Mesenchymal stem cell (in vitro differentiated cells and primary cell): ENCODE measurements at regions not wholly inside any gene's neighbourhood (a gene's known extent, or its start where the extent isn't known, plus 50 kb on each side); places are given as distances from the start of the nearest gene placed in this dataset.
"Not testable (repeated sequence)": the region's sequence is repeated elsewhere in the genome, so short reads cannot be mapped to it uniquely, and the experiment has no call there.

Source experiments
- DNase-seq: peaks from one replicate; pipeline ENCODE4 v3.0.0-alpha.2; 2013
- H2AFZ ChIP-seq: one replicate; pipeline ENCODE4 v1.6.1; 2013; ENCODE audit warnings: low read depth, mild to moderate bottlenecking, control low read depth, inconsistent platforms, low read length, moderate library complexity
- H2AK5ac ChIP-seq: 2 replicates; pipeline ENCODE4 v1.6.1; 2013; ENCODE audit warnings: low read length, moderate library complexity, mild to moderate bottlenecking, inconsistent platforms; ENCODE audit not compliant: severe bottlenecking
- H2BK120ac ChIP-seq: one replicate; pipeline ENCODE4 v1.6.1; 2013; ENCODE audit warnings: low read depth, mild to moderate bottlenecking, inconsistent platforms, low read length, moderate library complexity
- H2BK12ac ChIP-seq, 2 experiments: one replicate each; pipeline ENCODE4 v1.6.1; 2013; ENCODE audit warnings: inconsistent platforms in 2 of 2, low read length in 2 of 2, mild to moderate bottlenecking in 2 of 2, moderate library complexity in 2 of 2, control low read depth in 1 of 2
- H2BK15ac ChIP-seq: one replicate; pipeline ENCODE4 v1.6.1; 2013; ENCODE audit warnings: mild to moderate bottlenecking, low read depth, inconsistent platforms; ENCODE audit not compliant: poor library complexity, severe bottlenecking
- H2BK5ac ChIP-seq: 2 replicates; pipeline ENCODE4 v1.6.1; 2013; ENCODE audit warnings: low read depth, mild to moderate bottlenecking, low read length, control low read depth, inconsistent platforms; ENCODE audit not compliant: poor library complexity, severe bottlenecking
- H3K14ac ChIP-seq, 2 experiments: one replicate each; pipeline ENCODE4 v1.6.1; 2013; ENCODE audit warnings: inconsistent platforms in 2 of 2, low read length in 2 of 2, control low read depth in 1 of 2, mild to moderate bottlenecking in 1 of 2, moderate library complexity in 1 of 2
- H3K18ac ChIP-seq, 2 experiments: one replicate each; pipeline ENCODE4 v1.6.1; 2013; ENCODE audit warnings: inconsistent platforms in 2 of 2, low read length in 2 of 2, control low read depth in 1 of 2, low read depth in 1 of 2, mild to moderate bottlenecking in 1 of 2
- H3K23ac ChIP-seq, 2 experiments: one replicate each; pipeline ENCODE4 v1.6.1; 2013; ENCODE audit warnings: inconsistent platforms in 2 of 2, low read length in 2 of 2, mild to moderate bottlenecking in 2 of 2, moderate library complexity in 2 of 2, control low read depth in 1 of 2
- H3K27ac ChIP-seq: 2 replicates; pipeline ENCODE4 v1.5.1; 2013; ENCODE audit warnings: mild to moderate bottlenecking, moderate library complexity, low read length, control low read depth, inconsistent platforms; ENCODE audit not compliant: poor library complexity, severe bottlenecking
- H3K27me3 ChIP-seq, 2 experiments: 2 replicates each; pipeline versions ENCODE4 v1.6.1 to v1.7.0; 2013; ENCODE audit warnings: low read length in 2 of 2, mild to moderate bottlenecking in 2 of 2, moderate library complexity in 2 of 2, control low read depth in 1 of 2, inconsistent platforms in 1 of 2; ENCODE audit not compliant: control insufficient read depth in 1 of 2, insufficient read depth in 1 of 2
- H3K36me3 ChIP-seq, 2 experiments: 2 replicates each; pipeline versions ENCODE4 v1.6.1 to v1.7.0; 2013; ENCODE audit warnings: low read length in 2 of 2, control low read depth in 1 of 2, inconsistent platforms in 1 of 2, low read depth in 1 of 2, mild to moderate bottlenecking in 1 of 2; ENCODE audit not compliant: insufficient read depth in 2 of 2, control insufficient read depth in 1 of 2
- H3K4ac ChIP-seq, 2 experiments: one replicate each; pipeline ENCODE4 v1.6.1; 2013; ENCODE audit warnings: inconsistent platforms in 2 of 2, low read length in 2 of 2, mild to moderate bottlenecking in 2 of 2, moderate library complexity in 2 of 2, control low read depth in 1 of 2, low read depth in 1 of 2
- H3K4me1 ChIP-seq: 2 replicates; pipeline ENCODE4 v1.6.1; 2013; ENCODE audit warnings: low read depth, low read length, control low read depth; ENCODE audit not compliant: control insufficient read depth, insufficient read depth
- H3K4me2 ChIP-seq: 2 replicates; pipeline ENCODE4 v1.6.1; 2013; ENCODE audit warnings: low read length, mild to moderate bottlenecking, inconsistent platforms; ENCODE audit not compliant: poor library complexity, severe bottlenecking
- H3K4me3 ChIP-seq, 2 experiments: 2 replicates each; pipeline versions ENCODE4 v1.5.1 to v1.7.0; 2013; ENCODE audit warnings: low read length in 2 of 2, mild to moderate bottlenecking in 2 of 2, control low read depth in 1 of 2, low read depth in 1 of 2; ENCODE audit not compliant: insufficient read depth in 1 of 2
- H3K79me1 ChIP-seq: replicated peaks from 2 replicates; pipeline ENCODE4 v1.6.1; 2013; ENCODE audit warnings: mild to moderate bottlenecking, control low read depth, low read length, inconsistent platforms; ENCODE audit not compliant: poor library complexity, severe bottlenecking
- H3K9ac ChIP-seq: 2 replicates; pipeline ENCODE4 v1.7.0; 2013; ENCODE audit warnings: mild to moderate bottlenecking, low read length, moderate library complexity
- H3K9me3 ChIP-seq: 2 replicates; pipeline ENCODE4 v1.7.0; 2013; ENCODE audit warnings: mild to moderate bottlenecking, low read length; ENCODE audit not compliant: control insufficient read depth
- H4K8ac ChIP-seq: one replicate; pipeline ENCODE4 v1.6.1; 2013; ENCODE audit warnings: inconsistent platforms, mild to moderate bottlenecking, low read length, moderate library complexity
- H4K91ac ChIP-seq: one replicate; pipeline ENCODE4 v1.6.1; 2013; ENCODE audit warnings: mild to moderate bottlenecking, low read length, inconsistent platforms
- WGBS: methylation state at CpG from one replicate; pipeline ENCODE4 v1.1.7; 2013; ENCODE audit warnings: mixed read lengths; 5-methylcytosine and 5-hydroxymethylcytosine counted together

- H4K8ac ChIP-seq, H3K9me3 ChIP-seq, H2BK5ac ChIP-seq, H3K79me1 ChIP-seq, H3K27ac ChIP-seq, H3K36me3 ChIP-seq, H3K27me3 ChIP-seq, H4K91ac ChIP-seq, H3K18ac ChIP-seq, H3K9ac ChIP-seq, H2BK15ac ChIP-seq, DNase-seq, H2AK5ac ChIP-seq, H3K4me3 ChIP-seq, H3K23ac ChIP-seq, H2BK120ac ChIP-seq, H3K4me2 ChIP-seq, H3K14ac ChIP-seq, H2BK12ac ChIP-seq, H2AFZ ChIP-seq, H3K4ac ChIP-seq, H3K4me1 ChIP-seq: not testable (repeated sequence)
- 68% methylated on average over 5 of the region's 9 CpGs for WGBS
These were observed 536.5 kb downstream of the TP53TG3F start for GRCh38 chr16:33995821-33996372.

GRCh38 chr16:34001184-34001583 is 541.8 kb downstream of the TP53TG3F start:
- not testable (repeated sequence) for H3K4me3 ChIP-seq, H3K27ac ChIP-seq

DNA sequence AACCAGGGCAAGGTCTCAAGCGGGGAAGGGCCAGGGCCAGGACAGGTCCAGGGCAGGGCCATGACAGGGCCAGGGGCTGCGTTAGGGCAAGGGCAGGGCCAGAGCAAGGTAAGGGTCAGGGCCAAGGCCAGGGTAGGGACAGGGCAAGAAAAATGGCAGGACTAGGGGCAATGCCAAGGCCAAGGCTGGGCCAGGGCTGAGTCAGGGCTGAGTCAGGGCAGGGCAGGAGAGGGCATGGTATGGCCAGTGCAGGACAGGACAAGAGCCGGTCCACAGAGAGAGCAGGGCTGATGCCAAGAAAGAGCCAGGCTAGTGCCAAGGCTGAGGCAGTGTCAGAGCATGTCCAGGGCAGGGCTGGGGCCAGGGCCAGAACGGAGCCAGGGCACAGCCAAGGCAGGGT is 542.5 kb downstream of the TP53TG3F start:
- H2AFZ ChIP-seq, H3K36me3 ChIP-seq, H2BK15ac ChIP-seq, H3K27me3 ChIP-seq, H2BK120ac ChIP-seq, H3K23ac ChIP-seq, H3K79me1 ChIP-seq, H3K18ac ChIP-seq, H3K4ac ChIP-seq, H3K4me1 ChIP-seq, H4K8ac ChIP-seq, H3K14ac ChIP-seq, DNase-seq, H2BK5ac ChIP-seq, H3K27ac ChIP-seq, H2BK12ac ChIP-seq, H3K9me3 ChIP-seq, H2AK5ac ChIP-seq, H4K91ac ChIP-seq, H3K4me3 ChIP-seq, H3K9ac ChIP-seq, H3K4me2 ChIP-seq: not testable (repeated sequence)
- no CpG with 5 or more reads among the region's 4 CpGs for WGBS

More at GRCh38 chr16:34001184-34001583, 541.8 kb downstream of the TP53TG3F start:
- H3K9ac ChIP-seq, H4K91ac ChIP-seq, H2AFZ ChIP-seq, H2BK120ac ChIP-seq, H3K4me2 ChIP-seq, H2BK12ac ChIP-seq, H3K14ac ChIP-seq, H3K4me1 ChIP-seq, H3K18ac ChIP-seq, DNase-seq, H3K23ac ChIP-seq, H3K4ac ChIP-seq, H2BK15ac ChIP-seq, H3K27me3 ChIP-seq, H4K8ac ChIP-seq, H2BK5ac ChIP-seq, H3K79me1 ChIP-seq, H3K9me3 ChIP-seq, H2AK5ac ChIP-seq, H3K36me3 ChIP-seq: not testable (repeated sequence)
- WGBS: no CpG with 5 or more reads among the region's 4 CpGs

DNA sequence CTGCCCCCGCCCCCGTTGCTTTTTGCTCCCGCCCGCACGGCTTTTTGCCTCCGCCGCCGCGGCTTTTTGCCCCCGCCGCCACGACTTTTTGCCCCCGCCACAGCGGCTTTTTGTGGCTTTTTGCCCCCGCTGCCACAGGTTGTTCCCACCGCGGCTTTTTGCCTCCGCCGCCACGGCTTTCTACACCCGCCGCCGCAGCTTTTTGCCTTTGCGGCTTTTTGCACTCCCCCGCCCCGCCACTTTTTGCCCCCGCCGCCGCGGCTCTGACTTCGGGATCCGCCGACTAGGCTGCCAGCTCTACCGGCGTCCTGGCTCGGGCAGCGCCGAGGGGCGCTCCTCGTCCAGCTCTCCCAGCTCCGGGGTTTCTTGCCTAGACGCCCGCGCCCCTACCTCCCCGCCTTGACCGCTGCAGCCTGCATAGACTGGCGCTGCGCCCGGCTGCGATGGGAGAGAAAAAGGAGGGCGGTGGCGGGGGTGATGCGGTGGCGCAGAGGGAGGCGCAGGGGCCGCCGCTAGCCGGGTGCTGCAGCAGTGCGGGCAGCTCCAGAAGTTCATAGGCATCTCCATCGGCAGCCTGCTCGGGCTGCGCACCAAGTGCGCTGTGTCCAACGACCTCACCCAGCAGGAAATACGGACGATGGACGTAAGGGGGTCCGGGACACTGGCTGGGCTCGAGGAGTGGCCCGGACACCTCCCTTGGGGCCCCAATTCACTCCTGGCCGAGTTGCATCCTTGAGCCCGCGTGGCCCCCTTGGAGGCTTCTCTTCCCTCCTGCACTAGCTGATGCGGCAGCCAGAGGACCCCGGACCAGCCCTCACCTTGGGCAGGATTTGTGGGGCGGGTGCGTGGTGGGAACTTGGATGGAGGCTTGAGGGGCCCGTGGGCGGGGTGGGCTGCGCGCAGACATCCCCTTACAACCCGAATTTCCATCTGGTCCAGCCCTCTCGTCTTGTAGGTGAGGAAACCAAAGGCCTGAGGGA is 555.7 kb downstream of the TP53TG3F start:
- not testable (repeated sequence) for H3K18ac ChIP-seq, H4K8ac ChIP-seq, H3K9ac ChIP-seq, H3K27me3 ChIP-seq, H3K4ac ChIP-seq, H3K27ac ChIP-seq, H2BK120ac ChIP-seq, H3K14ac ChIP-seq, DNase-seq, H3K36me3 ChIP-seq, H2AK5ac ChIP-seq, H2BK12ac ChIP-seq, H2BK15ac ChIP-seq, H2AFZ ChIP-seq, H3K4me3 ChIP-seq, H2BK5ac ChIP-seq, H4K91ac ChIP-seq, H3K4me2 ChIP-seq, H3K4me1 ChIP-seq, H3K79me1 ChIP-seq, H3K9me3 ChIP-seq, H3K23ac ChIP-seq
- WGBS: 91% methylated on average over 80 of the region's 83 CpGs
